CD4-positive, alpha-beta T cell treated with Interleukin-15 for 4 hours (primary cell): ENCODE measurements at regions not wholly inside any gene's neighbourhood (a gene's known extent, or its start where the extent isn't known, plus 50 kb on each side); places are given as distances from the start of the nearest gene placed in this dataset.

Experiments used
- DNase-seq: peaks from one replicate; pipeline ENCODE4 v3.0.0-alpha.2; 2020; ENCODE audit warnings: low spot score

GRCh38 chr2:165033402-165033801 lies 78.1 kb upstream of the SLC38A11 start:
- DNase-seq = no peak

DNA sequence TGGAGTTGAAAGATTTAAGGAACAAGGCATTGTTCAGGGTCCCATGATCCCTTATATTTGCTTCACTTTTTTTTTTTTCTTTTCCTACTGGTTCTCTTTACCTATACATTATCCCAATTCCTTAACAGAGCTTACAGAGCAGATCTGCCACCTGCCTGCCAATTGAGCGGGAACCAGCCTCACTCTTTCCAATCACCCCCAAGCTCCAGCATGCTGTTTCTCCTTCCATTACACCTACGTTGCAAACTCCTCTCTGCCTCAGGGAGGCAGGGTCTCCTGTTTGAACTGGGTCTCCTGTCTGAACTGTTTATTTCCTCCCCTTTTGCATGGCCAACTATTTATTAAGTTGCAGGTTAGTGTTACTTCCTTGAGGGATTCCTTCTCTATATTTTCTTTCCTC lies 77.2 kb upstream of the SLC38A11 start:
- DNase-seq = no peak

DNA sequence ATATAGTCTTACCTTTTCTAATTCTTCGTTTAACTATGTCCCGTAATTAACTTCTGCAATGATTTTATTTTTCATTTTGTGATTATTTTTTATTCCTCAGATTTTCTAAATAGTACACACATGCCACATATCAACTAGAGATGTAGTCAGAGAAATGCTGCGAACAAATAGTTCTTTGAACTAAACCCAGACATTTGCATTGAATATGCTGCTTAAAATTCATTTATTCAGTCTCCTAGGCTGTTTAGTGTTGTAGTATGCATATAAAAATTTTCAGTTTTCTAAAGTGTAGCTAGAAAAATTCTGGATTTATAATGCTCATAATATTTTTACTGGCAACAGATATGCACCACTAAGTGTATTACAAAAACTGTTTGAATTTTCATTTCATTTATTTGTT lies 68.9 kb upstream of the SLC38A11 start:
- DNase-seq = no peak

DNA sequence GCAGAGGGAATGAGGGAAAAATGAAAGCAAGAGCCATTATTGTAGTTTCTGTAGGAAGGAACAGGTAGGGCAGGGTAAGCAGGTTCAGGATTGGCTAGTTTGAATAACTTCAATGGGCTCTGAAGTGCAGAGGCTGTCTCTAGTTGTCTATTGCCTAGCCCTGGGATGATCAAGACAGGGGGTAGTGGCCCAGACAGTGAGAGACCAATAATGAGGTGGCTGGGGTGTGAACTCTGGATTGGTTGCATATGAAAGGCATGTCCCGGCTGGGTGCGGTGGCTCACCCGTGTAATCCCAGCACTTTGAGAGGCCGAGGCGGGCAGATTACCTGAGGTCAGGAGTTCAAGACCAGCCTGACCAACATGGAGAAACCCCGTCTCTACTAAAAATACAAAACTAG lies 67.5 kb upstream of the SLC38A11 start:
- DNase-seq = no peak

DNA sequence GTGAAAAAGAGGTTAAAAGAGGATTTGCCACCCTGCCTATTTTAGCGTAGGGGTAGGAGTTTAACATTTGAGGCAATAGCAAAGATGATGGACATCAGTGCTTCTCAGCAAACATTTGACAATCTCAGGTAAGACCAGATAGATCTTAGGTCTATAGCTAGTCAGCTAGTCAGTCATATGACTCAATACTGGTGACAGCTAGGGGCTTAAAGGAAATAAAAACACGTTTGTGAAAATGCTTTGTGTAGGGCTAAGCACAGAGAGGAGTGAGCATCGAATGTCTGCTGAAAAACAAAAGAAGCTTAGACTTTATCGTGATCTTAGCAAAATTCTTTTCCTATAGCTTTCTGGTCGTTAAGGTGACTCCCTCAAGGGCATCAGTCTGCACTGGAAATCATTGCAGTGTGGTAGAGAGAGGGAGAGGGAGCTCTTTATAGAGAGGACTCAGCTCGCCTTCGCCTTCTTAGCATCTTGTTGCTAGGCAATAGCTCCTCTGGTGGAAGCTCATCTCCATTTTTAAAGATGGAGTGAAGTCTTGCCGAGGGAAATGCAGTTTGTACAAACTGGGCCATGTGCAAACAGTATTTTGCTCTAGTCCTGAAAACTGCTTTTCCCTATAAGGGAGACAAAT lies 62.8 kb upstream of the SLC38A11 start:
- no peak for DNase-seq

DNA sequence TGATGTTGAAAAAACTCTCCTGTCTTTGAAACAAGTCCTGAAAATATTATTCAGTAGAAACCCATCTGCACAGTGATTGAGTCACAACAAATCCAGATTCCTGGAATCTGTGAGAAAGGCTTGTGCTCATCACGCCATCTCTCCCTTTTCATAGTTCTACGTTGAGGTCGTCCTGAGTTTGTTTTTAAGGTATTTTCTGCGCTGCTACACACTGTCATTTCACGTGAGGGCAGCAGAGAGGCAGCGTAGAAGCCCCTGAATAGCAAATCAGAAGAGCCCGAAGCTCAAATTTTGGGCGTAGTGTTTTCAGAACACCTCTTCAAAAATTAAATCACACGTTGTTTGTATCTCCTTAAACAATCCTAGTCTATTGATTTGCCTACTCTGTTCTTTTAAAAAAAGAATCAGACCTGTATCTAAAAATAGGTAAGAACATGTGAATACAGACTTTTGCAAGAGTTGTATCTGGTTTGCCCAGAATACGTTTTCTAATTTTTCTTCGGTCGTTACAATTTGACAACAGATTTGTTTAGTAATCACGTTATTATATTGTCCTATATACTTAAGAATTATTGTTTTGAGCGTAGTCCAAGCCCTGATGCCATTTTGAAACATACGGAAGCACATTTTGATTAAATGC lies 61.6 kb upstream of the SLC38A11 start:
- DNase-seq = no peak

- DNase-seq = peak; percentile 36
Observed at GRCh38 chr2:165015052-165015642, 59.8 kb upstream of the SLC38A11 start.

- no peak for DNase-seq
Observed at GRCh38 chr2:165013944-165014619, 58.8 kb upstream of the SLC38A11 start.

DNA sequence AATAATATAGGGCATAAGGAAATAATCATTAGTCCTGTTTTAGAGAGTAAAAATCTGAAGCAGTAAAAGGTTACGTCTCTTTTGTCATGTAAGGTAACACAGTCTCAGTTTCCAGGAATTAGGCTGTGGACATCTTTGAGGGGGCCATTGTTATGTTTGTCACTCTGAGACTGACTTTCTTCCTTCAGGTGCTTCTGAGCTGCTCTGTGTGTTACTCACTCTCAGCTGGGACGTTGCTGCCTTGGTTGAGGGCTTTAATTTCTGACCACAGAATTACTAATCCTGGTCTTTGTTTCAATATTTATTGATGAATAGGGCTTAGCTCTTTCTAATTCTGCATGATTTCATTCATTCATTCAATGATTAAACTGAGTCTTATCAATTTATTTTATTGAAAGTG lies 55.9 kb upstream of the SLC38A11 start:
- no peak for DNase-seq

GRCh38 chr2:165010556-165010955 lies 55.2 kb upstream of the SLC38A11 start:
- no peak for DNase-seq

- no peak for DNase-seq
Observed at GRCh38 chr2:165009466-165009865, 54.1 kb upstream of the SLC38A11 start.

DNA sequence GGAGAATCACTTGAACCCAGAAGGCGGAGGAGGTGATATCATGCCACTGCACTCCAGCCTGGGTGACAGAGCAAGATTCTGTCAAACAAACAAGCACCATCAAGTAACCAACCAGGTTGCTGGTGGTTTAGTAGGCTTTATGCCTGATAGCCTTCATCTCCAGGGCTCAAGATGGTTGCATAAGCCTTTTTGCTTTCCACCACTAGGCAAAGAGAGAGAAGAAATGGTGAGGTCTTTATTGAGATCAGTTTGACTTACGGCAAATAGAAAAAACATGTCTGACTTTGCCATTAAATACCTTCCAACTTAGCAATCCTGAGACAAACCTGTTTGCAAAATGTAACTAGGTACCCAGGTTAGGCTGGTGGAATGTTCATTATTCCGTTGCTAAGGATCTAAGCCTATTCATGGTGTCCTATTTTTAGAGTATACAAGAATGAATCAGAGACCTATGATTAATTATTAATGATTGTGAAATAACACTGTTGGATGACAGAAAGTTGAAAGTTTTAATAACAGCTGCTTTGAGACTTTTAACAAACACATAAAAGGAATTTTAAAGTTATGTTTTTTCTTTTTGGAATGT lies 53.5 kb upstream of the SLC38A11 start:
- no peak for DNase-seq

- DNase-seq = no peak
Observed at GRCh38 chr2:165007161-165007744, 51.9 kb upstream of the SLC38A11 start.
